DOHH2 (cell line): ENCODE measurements at regions not wholly inside any gene's neighbourhood (a gene's known extent, or its start where the extent isn't known, plus 50 kb on each side); places are given as distances from the start of the nearest gene placed in this dataset.

Source experiments
- H3F3A ChIP-seq: fragments of 200-600 bp; sonication (generic), shearing (Covaris generic); 2 replicates; pipeline ENCODE4 v1.6.0; 2016; ENCODE audit warnings: antibody characterized with exemption, mild to moderate bottlenecking; ENCODE audit not compliant: control insufficient read depth, insufficient read depth
- H3K27ac ChIP-seq: fragments of 200-600 bp; sonication (generic); 2 replicates; pipeline ENCODE4 v1.5.1; 2014; ENCODE audit warnings: low read depth, mild to moderate bottlenecking, low read length, moderate library complexity
- H3K27me3 ChIP-seq: fragments of 200-600 bp; sonication (generic); 2 replicates; pipeline ENCODE4 v1.6.1; 2014; ENCODE audit warnings: mild to moderate bottlenecking, low read length, mixed read lengths; ENCODE audit not compliant: control insufficient read depth
- H3K36me3 ChIP-seq: fragments of 200-600 bp; sonication (generic); 2 replicates; pipeline ENCODE4 v1.6.1; 2014; ENCODE audit warnings: mild to moderate bottlenecking, low read length, moderate library complexity, mixed read lengths; ENCODE audit not compliant: control insufficient read depth
- H3K4me1 ChIP-seq: fragments of 200-600 bp; sonication (generic); 2 replicates; pipeline ENCODE4 v1.6.1; 2014; ENCODE audit warnings: mild to moderate bottlenecking, low read length, mixed read lengths; ENCODE audit not compliant: control insufficient read depth
- H3K4me2 ChIP-seq: fragments of 200-600 bp; sonication (generic); 2 replicates; pipeline ENCODE4 v1.6.0; 2014; ENCODE audit warnings: mild to moderate bottlenecking, low read length, moderate library complexity
- H3K4me3 ChIP-seq: fragments of 200-600 bp; sonication (generic); 2 replicates; pipeline ENCODE4 v1.5.1; 2014; ENCODE audit warnings: mild to moderate bottlenecking, low read length, mixed read lengths
- H3K79me2 ChIP-seq: fragments of 200-600 bp; sonication (generic); 2 replicates; pipeline ENCODE4 v1.6.1; 2014; ENCODE audit warnings: mild to moderate bottlenecking, low read length, mixed read lengths; ENCODE audit not compliant: control insufficient read depth
- H3K9me2 ChIP-seq: fragments of 200-600 bp; sonication (generic); replicated peaks from 2 replicates; pipeline ENCODE4 v1.6.1; 2014; ENCODE audit warnings: mild to moderate bottlenecking, low read length, mixed read lengths; ENCODE audit not compliant: control insufficient read depth
- H3K9me3 ChIP-seq: fragments of 200-600 bp; sonication (generic); 2 replicates; pipeline ENCODE4 v1.6.1; 2014; ENCODE audit warnings: antibody characterized with exemption, low read length, mixed read lengths; ENCODE audit not compliant: control insufficient read depth, insufficient read depth
- H4K20me1 ChIP-seq: fragments of 200-600 bp; sonication (generic); 2 replicates; pipeline ENCODE4 v1.6.0; 2014; ENCODE audit warnings: low read depth, mild to moderate bottlenecking, antibody characterized with exemption, low read length, moderate library complexity; ENCODE audit not compliant: control insufficient read depth, insufficient read depth
- CTCF ChIP-seq: fragments of 200-600 bp; sonication (generic); IDR thresholded peaks from one replicate; pipeline ENCODE4 v1.5.1; 2014; ENCODE audit warnings: antibody characterized with exemption, mild to moderate bottlenecking, low read depth, low read length; ENCODE audit not compliant: poor library complexity, severe bottlenecking
- EZH2phosphoT487 ChIP-seq: fragments of 200-600 bp; sonication (generic); IDR thresholded peaks from 2 replicates; pipeline ENCODE4 v1.6.1; 2017; ENCODE audit warnings: borderline replicate concordance, mild to moderate bottlenecking, antibody characterized with exemption, low read length, moderate library complexity, mixed read lengths

- TF ChIP-seq EZH2phosphoT487 = no peak
- H3K4me3 ChIP-seq = no peak overlapping the region
- no peaks in the 10 kb centered on the region for H3K9me2 ChIP-seq
- no peaks in the 10 kb centered on the region for H3K79me2 ChIP-seq
- no peaks in the 10 kb centered on the region for H3F3A ChIP-seq
- no peaks in the 10 kb centered on the region for H3K36me3 ChIP-seq
- no peaks in the 10 kb centered on the region for H4K20me1 ChIP-seq
- H3K4me2 ChIP-seq = no peak overlapping the region
- H3K27ac ChIP-seq = no peak overlapping the region
- no peaks in the 10 kb centered on the region; the same call in 1 of the 2 replicates for H3K9me3 ChIP-seq
- no peaks in the 10 kb centered on the region for H3K27me3 ChIP-seq
- no peaks in the 10 kb centered on the region for H3K4me1 ChIP-seq
Observed at GRCh38 chr5:125837866-125838265, 585.3 kb upstream of the GRAMD2B start.

GRCh38 chr5:125847561-125847960, 575.6 kb upstream of the GRAMD2B start:
- H3K4me1 ChIP-seq = no peaks in the 10 kb centered on the region
- no peak overlapping the region for H3K4me2 ChIP-seq
- no peaks in the 10 kb centered on the region for H3K9me2 ChIP-seq
- no peaks in the 10 kb centered on the region; the same call in 1 of the 2 replicates for H3K9me3 ChIP-seq
- no peaks in the 10 kb centered on the region for H3K36me3 ChIP-seq
- no peak for TF ChIP-seq EZH2phosphoT487
- TF ChIP-seq CTCF = no peak
- H3K27ac ChIP-seq = no peak overlapping the region
- H3K27me3 ChIP-seq = no peaks in the 10 kb centered on the region
- no peaks in the 10 kb centered on the region for H3F3A ChIP-seq
- no peaks in the 10 kb centered on the region for H4K20me1 ChIP-seq
- no peak overlapping the region for H3K4me3 ChIP-seq
- H3K79me2 ChIP-seq = no peaks in the 10 kb centered on the region

- H3K36me3 ChIP-seq = no peaks in the 10 kb centered on the region
- no peaks in the 10 kb centered on the region for H3K9me3 ChIP-seq
- no peaks in the 10 kb centered on the region for H3F3A ChIP-seq
- H3K4me2 ChIP-seq = no peak overlapping the region
- no peak overlapping the region for H3K4me3 ChIP-seq
- no peak overlapping the region for H3K27ac ChIP-seq
- no peak for TF ChIP-seq CTCF
- no peak for TF ChIP-seq EZH2phosphoT487
- no peaks in the 10 kb centered on the region for H3K79me2 ChIP-seq
- no peaks in the 10 kb centered on the region for H4K20me1 ChIP-seq
- H3K27me3 ChIP-seq = no peaks in the 10 kb centered on the region
- H3K4me1 ChIP-seq = no peaks in the 10 kb centered on the region
- H3K9me2 ChIP-seq = no peaks in the 10 kb centered on the region
Observed at GRCh38 chr5:125848751-125849150, 574.5 kb upstream of the GRAMD2B start.

DNA sequence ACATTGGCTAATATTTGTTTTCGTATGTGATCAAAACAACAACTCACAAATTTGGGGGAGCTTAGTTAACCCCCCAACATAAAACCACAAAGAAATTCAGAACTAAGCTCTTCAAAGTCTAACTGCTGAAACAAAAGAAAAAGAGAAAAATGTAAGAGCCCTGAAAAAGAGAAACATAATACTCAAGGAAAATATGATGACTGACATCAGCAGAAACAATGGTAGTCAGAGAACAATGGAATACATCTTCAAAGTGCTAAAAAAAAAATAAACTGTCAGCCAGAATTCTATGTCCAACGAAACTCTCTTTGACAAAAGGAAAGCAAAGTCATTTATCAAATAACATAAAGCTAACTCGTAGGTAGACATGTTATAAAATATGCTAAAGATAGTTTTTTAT, 566.3 kb upstream of the GRAMD2B start:
- no peaks in the 10 kb centered on the region for H3K79me2 ChIP-seq
- TF ChIP-seq EZH2phosphoT487 = no peak
- TF ChIP-seq CTCF = no peak
- no peaks in the 10 kb centered on the region for H3F3A ChIP-seq

More for the DNA sequence above, 566.3 kb upstream of the GRAMD2B start:
- no peak overlapping the region for H3K27ac ChIP-seq
- no peaks in the 10 kb centered on the region for H4K20me1 ChIP-seq
- no peak overlapping the region for H3K4me2 ChIP-seq
- H3K9me3 ChIP-seq = no peaks in the 10 kb centered on the region
- no peaks in the 10 kb centered on the region for H3K36me3 ChIP-seq
- H3K4me1 ChIP-seq = peaks cover 7% of the 10 kb centered on the region
- no peaks in the 10 kb centered on the region for H3K9me2 ChIP-seq
- H3K4me3 ChIP-seq = no peak overlapping the region
- H3K27me3 ChIP-seq = no peaks in the 10 kb centered on the region
